ENCODE measurements at regions not wholly inside any gene's neighbourhood (a gene's known extent, or its start where the extent isn't known, plus 50 kb on each side); places are given as distances from the start of the nearest gene placed in this dataset.
"Not testable (repeated sequence)": the region's sequence is repeated elsewhere in the genome, so short reads cannot be mapped to it uniquely, and the experiment has no call there.

GRCh38 chr3:11711876-11712275 is 68.2 kb upstream of the VGLL4 start:
- DNase-seq, result no peak

DNA sequence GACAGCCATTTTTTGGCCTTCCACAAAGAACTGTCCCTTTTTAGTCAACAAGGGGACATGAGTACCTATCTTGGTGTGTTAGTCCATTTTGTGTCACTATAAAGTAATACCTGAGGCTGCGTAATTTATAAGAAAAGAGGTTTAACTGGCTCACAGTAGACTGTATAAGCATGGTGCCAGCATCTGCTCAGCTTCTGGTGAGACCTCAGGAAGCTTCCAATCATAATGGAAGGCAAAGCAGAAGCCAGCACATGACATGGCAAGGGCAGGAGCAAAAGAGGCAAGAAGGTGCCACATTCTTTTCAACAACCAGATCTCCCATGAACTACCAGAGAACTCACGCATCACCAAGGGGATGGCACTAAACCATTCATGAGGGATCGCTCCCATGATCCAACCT is 66.1 kb upstream of the VGLL4 start:
- no peak for DNase-seq

DNA sequence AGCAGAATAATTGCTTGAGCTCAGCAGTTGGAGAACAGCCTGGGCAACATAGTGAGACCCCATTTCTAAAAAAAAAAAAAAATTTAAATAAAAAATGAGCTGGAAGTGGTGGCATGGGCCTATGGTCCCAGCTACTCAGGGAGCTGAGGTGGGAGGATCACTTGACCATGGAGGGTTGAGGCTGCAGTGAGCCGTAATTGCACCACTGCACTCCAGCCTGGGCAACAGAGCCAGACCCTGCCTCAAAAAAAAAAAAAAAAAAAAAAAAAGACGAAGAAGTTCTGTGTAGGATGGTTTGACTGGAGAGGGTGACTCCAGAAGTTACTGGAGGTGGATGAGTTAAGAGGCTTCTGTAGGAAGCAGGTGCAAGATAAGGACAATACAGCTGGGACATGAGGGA is 63.4 kb upstream of the VGLL4 start:
- not testable (repeated sequence) for DNase-seq

DNA sequence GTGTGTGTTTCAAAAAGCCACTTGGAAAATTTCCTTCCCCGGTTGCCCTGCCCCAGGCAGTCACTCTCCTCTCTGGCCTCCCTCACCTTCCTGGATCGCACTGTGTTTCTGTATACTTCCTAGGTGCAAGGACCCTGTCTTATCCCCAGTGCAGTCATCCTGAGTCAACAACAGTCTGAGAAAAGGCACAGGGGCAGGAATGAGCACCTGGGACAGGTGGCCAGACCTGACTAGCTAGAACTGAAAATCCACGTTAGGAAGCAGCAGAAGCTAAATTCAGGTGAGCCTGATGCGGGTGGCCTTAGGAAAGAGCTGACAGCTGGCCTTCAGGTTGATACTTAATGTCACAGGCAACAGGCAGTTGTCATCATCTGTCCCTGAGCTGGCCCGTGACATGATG is 62.9 kb upstream of the VGLL4 start:
- DNase-seq, result no peak

GRCh38 chr3:11705049-11705448 is 61.3 kb upstream of the VGLL4 start:
- no peak for DNase-seq

GRCh38 chr3:11703146-11703545 is 59.4 kb upstream of the VGLL4 start:
- DNase-seq, result no peak

DNA sequence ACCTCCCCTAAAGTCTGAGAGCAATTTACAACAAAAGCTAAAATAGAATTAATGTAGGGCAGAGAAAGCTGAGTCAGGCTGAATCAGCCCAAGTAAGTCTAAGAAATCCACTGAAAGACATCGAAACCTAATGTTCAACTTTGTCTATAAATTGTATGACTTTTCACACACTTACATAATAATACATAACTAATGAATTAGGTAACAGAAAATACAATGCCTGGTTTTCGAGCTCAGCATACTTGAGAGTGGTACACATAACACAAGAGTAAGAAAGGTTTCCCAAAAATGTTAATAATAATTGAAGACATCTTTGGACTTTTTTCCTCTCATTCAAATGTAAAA is 55.3 kb upstream of the VGLL4 start:
- no peak for DNase-seq

- DNase-seq, result no peak
These were observed 54.8 kb upstream of the VGLL4 start for GRCh38 chr3:11698326-11699082.

- no peak for DNase-seq
These were observed 54.0 kb upstream of the VGLL4 start for GRCh38 chr3:11697701-11698100.

GRCh38 chr3:11696054-11696453 is 52.3 kb upstream of the VGLL4 start:
- DNase-seq, result no peak

Data from activated effector memory CD4-positive, alpha-beta T cell treated with anti-CD3 and anti-CD28 coated beads, Interleukin-2, amount 50 U/mL, for 16 hours (primary cell).